B cell (primary cell): ENCODE measurements at regions not wholly inside any gene's neighbourhood (a gene's known extent, or its start where the extent isn't known, plus 50 kb on each side); places are given as distances from the start of the nearest gene placed in this dataset.
"Not testable (repeated sequence)": the region's sequence is repeated elsewhere in the genome, so short reads cannot be mapped to it uniquely, and the experiment has no call there.

Source experiments
- ATAC-seq: fragments of 200-7000 bp; cut with Tn5 transposase; one replicate; pipeline ENCODE4 v1.10.0; 2021; ENCODE audit warnings: low read depth, mild to moderate bottlenecking, moderate number of reproducible peaks, moderate library complexity
- CTCF ChIA-PET: fragments of 350-600 bp; sonication (Branson Sonifier 250); formaldehyde crosslinking; loops from one replicate; lab custom pipeline; 2021; ENCODE audit warnings: antibody characterized with exemption, inconsistent platforms; lab: Charles Lee
- POLR2A ChIA-PET: fragments of 350-600 bp; sonication (Branson Sonifier 250); formaldehyde crosslinking; loops from one replicate; lab custom pipeline; 2021; ENCODE audit warnings: antibody characterized with exemption; lab: Charles Lee
- DNase-seq: peaks from one replicate; pipeline ENCODE4 v3.0.0; 2013
- H2AFZ ChIP-seq: 2 replicates; pipeline ENCODE4 v1.6.1; 2012; ENCODE audit warnings: mild to moderate bottlenecking, low read depth, low read length; ENCODE audit not compliant: insufficient read depth, poor library complexity, severe bottlenecking
- H3K27ac ChIP-seq, 2 donors: 1 replicate in 1 of 2; 2 replicates in 1 of 2; pipeline ENCODE4 v1.5.1; 2012 to 2013; ENCODE audit warnings: low read length in 2 of 2, mild to moderate bottlenecking in 2 of 2, moderate library complexity in 1 of 2
- H3K27me3 ChIP-seq, 4 experiments: fragments of 200-600 bp in 1 of 4; sonication (generic) in 1 of 4; replicated peaks in 1 of 4; 1 replicate in 2 of 4; 2 replicates in 2 of 4; pipeline versions ENCODE4 v1.6.1 to v1.7.0; 2013 to 2016; ENCODE audit warnings: low read length in 3 of 4, mild to moderate bottlenecking in 2 of 4, mixed read lengths in 1 of 4, moderate library complexity in 1 of 4; ENCODE audit not compliant: insufficient read depth in 4 of 4, control insufficient read depth in 3 of 4; ENCODE audit errors: control extremely low read depth in 1 of 4
- H3K36me3 ChIP-seq, 2 experiments: replicated peaks in 1 of 2; 1 replicate in 1 of 2; 2 replicates in 1 of 2; pipeline versions ENCODE4 v1.6.1 to v1.7.1; 2013; ENCODE audit warnings: low read length in 1 of 2; ENCODE audit not compliant: insufficient read depth in 2 of 2, control insufficient read depth in 1 of 2; ENCODE audit errors: control extremely low read depth in 1 of 2, extremely low read depth in 1 of 2
- H3K4me1 ChIP-seq, 2 donors: fragments of 200-600 bp in 1 of 2; sonication (generic) in 1 of 2; 1 replicate in 1 of 2; 2 replicates in 1 of 2; pipeline versions ENCODE4 v1.5.1 to v1.6.1; 2013 to 2017; ENCODE audit warnings: low read length in 2 of 2; ENCODE audit not compliant: control insufficient read depth in 2 of 2, insufficient read depth in 2 of 2
- H3K4me2 ChIP-seq: replicated peaks from 2 replicates; pipeline ENCODE3; 2012; ENCODE audit warnings: mild to moderate bottlenecking, low read depth, low read length; ENCODE audit not compliant: poor library complexity, severe bottlenecking
- H3K4me3 ChIP-seq, 5 experiments: fragments of 200-600 bp in 1 of 5; sonication (generic) in 1 of 5; 1 replicate in 3 of 5; 2 replicates in 2 of 5; pipeline versions ENCODE4 v1.5.1 to v1.7.0; 2011 to 2016; ENCODE audit warnings: low read length in 4 of 5, mild to moderate bottlenecking in 4 of 5, low read depth in 2 of 5, control low read depth in 1 of 5, moderate library complexity in 1 of 5; ENCODE audit not compliant: insufficient read depth in 1 of 5; ENCODE audit errors: control extremely low read depth in 1 of 5, extremely low read depth in 1 of 5
- H3K79me2 ChIP-seq: fragments of 200-600 bp; sonication (generic); one replicate; pipeline ENCODE4 v1.6.0; 2016; ENCODE audit warnings: low read length; ENCODE audit not compliant: control insufficient read depth, insufficient read depth
- H3K9ac ChIP-seq: fragments of 200-600 bp; sonication (generic); 2 replicates; pipeline ENCODE4 v1.6.1; 2017; ENCODE audit warnings: mild to moderate bottlenecking, low read length, moderate library complexity
- H3K9me3 ChIP-seq, 3 donors: one replicate each; pipeline versions ENCODE4 v1.6.1 to v1.7.1; 2013; ENCODE audit warnings: low read length in 2 of 3; ENCODE audit not compliant: control insufficient read depth in 2 of 3, insufficient read depth in 1 of 3; ENCODE audit errors: control extremely low read depth in 1 of 3
- H4K20me1 ChIP-seq: 2 replicates; pipeline ENCODE4 v1.6.0; 2012; ENCODE audit warnings: mild to moderate bottlenecking, low read length; ENCODE audit not compliant: insufficient read depth, control insufficient read depth, poor library complexity, severe bottlenecking
- H3K27ac Mint-ChIP-seq: one replicate; pipeline ENCODE4 v1.8.0; 2021; ENCODE audit warnings: mixed read lengths
- H3K27me3 Mint-ChIP-seq: one replicate; pipeline ENCODE4 v1.8.0; 2021; ENCODE audit warnings: mixed read lengths
- H3K4me1 Mint-ChIP-seq: one replicate; pipeline ENCODE4 v1.8.0; 2021; ENCODE audit warnings: mixed read lengths
- H3K4me3 Mint-ChIP-seq: one replicate; pipeline ENCODE4 v1.8.0; 2021; ENCODE audit warnings: mixed read lengths
- H3K9me3 Mint-ChIP-seq: one replicate; pipeline ENCODE4 v1.8.0; 2022; ENCODE audit warnings: mixed read lengths; ENCODE audit not compliant: insufficient read depth
- CTCF ChIP-seq: fragments of 200-600 bp; IDR thresholded peaks from one replicate; pipeline ENCODE4 v1.8.0; 2022; ENCODE audit warnings: antibody characterized with exemption, mild to moderate bottlenecking
- EZH2 ChIP-seq: IDR thresholded peaks from 2 replicates; pipeline ENCODE4 v1.6.1; 2012; ENCODE audit warnings: borderline replicate concordance, low read depth, mild to moderate bottlenecking, moderate library complexity, low read length; ENCODE audit not compliant: insufficient read depth, poor library complexity, severe bottlenecking
- WGBS: methylation state at CpG from one replicate; pipeline ENCODE4 v1.1.5; 2013; ENCODE audit warnings: missing lambda C conversion rate; ENCODE audit not compliant: insufficient coverage; 5-methylcytosine and 5-hydroxymethylcytosine counted together
- intact Hi-C: fragments of 100-400 bp; cut with micrococcal nuclease; formaldehyde crosslinking; loops from one replicate; pipeline ENCODE4 v1.10.0; 2022

DNA sequence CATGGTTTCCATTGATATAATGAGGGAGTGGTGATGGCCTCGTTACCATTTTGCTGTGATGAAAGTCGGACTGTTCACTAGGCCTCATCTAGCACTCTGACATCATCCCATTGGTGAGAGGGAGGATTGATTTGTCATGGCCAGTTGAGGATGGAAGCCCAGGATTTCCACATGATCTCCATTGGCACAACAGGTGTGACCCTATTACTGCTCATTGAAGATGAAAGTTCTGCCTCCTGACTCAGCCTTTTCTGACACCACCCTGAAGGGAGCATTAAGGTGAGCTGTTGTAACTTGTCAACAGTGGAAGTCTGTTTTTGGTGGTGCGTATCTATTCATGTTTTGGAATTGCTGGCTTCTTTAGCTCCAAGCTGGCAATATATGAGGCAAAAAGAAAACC is 144.2 kb downstream of the PABPC4L start:
- CTCF ChIA-PET, result no interaction called here
- no peak for ATAC-seq
- H3K9ac ChIP-seq, result no peak overlapping the region

DNA sequence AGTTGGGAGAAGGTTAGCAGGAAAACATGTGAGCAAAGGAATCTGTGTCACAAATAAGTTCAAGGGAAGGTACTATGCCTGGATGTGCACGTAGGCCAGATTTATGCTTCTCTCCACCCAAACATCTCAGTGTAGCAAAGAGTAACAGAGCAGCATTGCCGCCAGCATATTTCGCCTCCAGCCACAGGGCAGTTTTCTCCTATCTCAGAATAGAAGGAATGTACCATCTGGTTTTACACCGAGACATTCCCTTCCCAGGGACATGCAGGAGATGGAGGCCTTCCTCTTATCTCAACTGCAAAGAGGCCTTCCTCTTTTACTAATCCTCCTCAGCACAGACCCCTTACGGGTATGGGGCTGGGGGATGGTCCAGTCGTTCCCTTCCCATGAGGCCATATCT is 155.4 kb downstream of the PABPC4L start:
- H3K4me3 Mint-ChIP-seq, intact Hi-C loops, H3K4me3 ChIP-seq, CTCF ChIA-PET, H3K27ac ChIP-seq, H4K20me1 ChIP-seq, H3K4me1 Mint-ChIP-seq, H3K27me3 ChIP-seq, H3K27ac Mint-ChIP-seq, H3K4me2 ChIP-seq, H3K9ac ChIP-seq, H3K79me2 ChIP-seq, H2AFZ ChIP-seq, DNase-seq, POLR2A ChIA-PET, H3K9me3 Mint-ChIP-seq, H3K36me3 ChIP-seq, H3K4me1 ChIP-seq, ATAC-seq, H3K27me3 Mint-ChIP-seq, H3K9me3 ChIP-seq: not testable (repeated sequence)
- WGBS, result 81% methylated on average over 4 of the region's 6 CpGs

More for the DNA sequence above, 144.2 kb downstream of the PABPC4L start:
- no peaks in the 10 kb centered on the region for H3K27me3 ChIP-seq
- Mint-ChIP-seq H3K27ac (no peak overlapping the region), H3K27me3 (no peaks in the 10 kb centered on the region), H3K9me3 (peaks cover 4% of the 10 kb centered on the region), H3K4me3 (no peak overlapping the region), H3K4me1 (no peaks in the 10 kb centered on the region)
- H3K4me1 ChIP-seq, result no peaks in the 10 kb centered on the region
- WGBS, result 73% methylated on average over 2 of the region's 3 CpGs
- H4K20me1 ChIP-seq, result no peaks in the 10 kb centered on the region
- H2AFZ ChIP-seq, result no peak overlapping the region
- no peak overlapping the region for H3K4me3 ChIP-seq
- H3K79me2 ChIP-seq, result no peaks in the 10 kb centered on the region
- intact Hi-C loops, result no loop called here
- H3K27ac ChIP-seq, result no peak overlapping the region
- no peak for DNase-seq
- TF ChIP-seq EZH2 (no peak), CTCF (no peak)
- no peak overlapping the region for H3K4me2 ChIP-seq
- no peaks in the 10 kb centered on the region for H3K36me3 ChIP-seq
- no peaks in the 10 kb centered on the region for H3K9me3 ChIP-seq
- POLR2A ChIA-PET, result no interaction called here
